Thyroid gland (tissue), 4 donors: ENCODE measurements at regions not wholly inside any gene's neighbourhood (a gene's known extent, or its start where the extent isn't known, plus 50 kb on each side); places are given as distances from the start of the nearest gene placed in this dataset.

ENCODE experiments used
- CTCF ChIP-seq, 6 experiments: fragments of 200-600 bp in 3 of 6; fragments of 450-650 bp in 3 of 6; sonication (generic) in 3 of 6; IDR thresholded peaks; one replicate each; pipeline ENCODE4 v1.5.1; 2016 to 2019; ENCODE audit warnings: antibody characterized with exemption in 6 of 6, mild to moderate bottlenecking in 2 of 6, inconsistent platforms in 1 of 6, moderate library complexity in 1 of 6
- POLR2A ChIP-seq, 2 donors: fragments of 450-650 bp; IDR thresholded peaks; one replicate each; pipeline ENCODE4 v1.6.1; 2017; ENCODE audit warnings: antibody characterized with exemption in 2 of 2, mild to moderate bottlenecking in 2 of 2, moderate library complexity in 1 of 2

- TF ChIP-seq CTCF (IDR thresholded peaks at IDR 0.05) (no peak), POLR2A (IDR thresholded peaks at IDR 0.05) (no peak)
Measured at GRCh38 chr10:130824230-130825014, 487.1 kb downstream of the TCERG1L start.
